Spleen (tissue), 7 donors: ENCODE measurements at regions not wholly inside any gene's neighbourhood (a gene's known extent, or its start where the extent isn't known, plus 50 kb on each side); places are given as distances from the start of the nearest gene placed in this dataset.

ENCODE experiments used
- POLR2AphosphoS5 ChIP-seq, 3 donors: sonication (generic); formaldehyde crosslinking; IDR thresholded peaks; one replicate each; pipeline ENCODE4 v1.5.1; 2017; ENCODE audit warnings: antibody characterized with exemption in 3 of 3
- TF ChIP-seq, protein P1 (sequence below), 11 experiments: fragments of 200-600 bp in 7 of 11; fragments of 450-650 bp in 4 of 11; sonication (generic) in 4 of 11; IDR thresholded peaks in 8 of 11; conservative IDR thresholded peaks in 3 of 11; 1 replicate in 7 of 11; 2 replicates in 4 of 11; pipeline versions ENCODE4 v1.4.0 to v1.8.0; 2016 to 2021; ENCODE audit warnings: antibody characterized with exemption in 11 of 11, inconsistent platforms in 4 of 11, mild to moderate bottlenecking in 1 of 11
- donor health status: DM: no; HTN: no; CAD: no; lungs with moderate emphysema.
- donor health status: DM: no; HTN: no; CAD: no.
- donor health status: DM: no; HTN: no; CAD: no.

DNA sequence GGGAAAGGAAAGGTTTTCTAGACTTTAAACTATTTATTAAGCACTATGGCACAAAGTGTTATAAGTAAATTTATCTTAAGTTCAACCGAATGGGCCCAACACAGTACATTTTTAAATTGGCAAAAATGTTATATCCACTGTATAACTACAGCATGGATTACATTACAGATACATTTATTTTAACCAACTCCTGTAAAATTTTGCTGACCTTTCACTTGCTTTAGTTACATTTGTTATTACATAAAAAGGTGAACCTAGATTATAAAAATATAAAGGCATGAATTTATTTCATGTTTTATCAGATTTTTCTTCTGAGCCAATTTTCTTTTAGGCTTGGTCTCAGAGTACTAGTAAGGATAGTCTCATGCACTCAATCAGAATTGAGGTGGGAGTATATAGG is 221.9 kb upstream of the GBE1 start:
- no peak for TF ChIP-seq POLR2AphosphoS5 (IDR thresholded peaks at IDR 0.05)
- TF ChIP-seq, protein P1, sequence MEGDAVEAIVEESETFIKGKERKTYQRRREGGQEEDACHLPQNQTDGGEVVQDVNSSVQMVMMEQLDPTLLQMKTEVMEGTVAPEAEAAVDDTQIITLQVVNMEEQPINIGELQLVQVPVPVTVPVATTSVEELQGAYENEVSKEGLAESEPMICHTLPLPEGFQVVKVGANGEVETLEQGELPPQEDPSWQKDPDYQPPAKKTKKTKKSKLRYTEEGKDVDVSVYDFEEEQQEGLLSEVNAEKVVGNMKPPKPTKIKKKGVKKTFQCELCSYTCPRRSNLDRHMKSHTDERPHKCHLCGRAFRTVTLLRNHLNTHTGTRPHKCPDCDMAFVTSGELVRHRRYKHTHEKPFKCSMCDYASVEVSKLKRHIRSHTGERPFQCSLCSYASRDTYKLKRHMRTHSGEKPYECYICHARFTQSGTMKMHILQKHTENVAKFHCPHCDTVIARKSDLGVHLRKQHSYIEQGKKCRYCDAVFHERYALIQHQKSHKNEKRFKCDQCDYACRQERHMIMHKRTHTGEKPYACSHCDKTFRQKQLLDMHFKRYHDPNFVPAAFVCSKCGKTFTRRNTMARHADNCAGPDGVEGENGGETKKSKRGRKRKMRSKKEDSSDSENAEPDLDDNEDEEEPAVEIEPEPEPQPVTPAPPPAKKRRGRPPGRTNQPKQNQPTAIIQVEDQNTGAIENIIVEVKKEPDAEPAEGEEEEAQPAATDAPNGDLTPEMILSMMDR (IDR thresholded peaks at IDR 0.05 in 8 of 11, conservative IDR thresholded peaks at IDR 0.05 in 3 of 11) = no peak
